DOHH2 (cell line): ENCODE measurements at regions not wholly inside any gene's neighbourhood (a gene's known extent, or its start where the extent isn't known, plus 50 kb on each side); places are given as distances from the start of the nearest gene placed in this dataset.
A peak's percentile ranks its signal among the peaks of the same experiment; 100 is the strongest.

Experiments used
- H3F3A ChIP-seq: fragments of 200-600 bp; sonication (generic), shearing (Covaris generic); 2 replicates; pipeline ENCODE4 v1.6.0; 2016; ENCODE audit warnings: antibody characterized with exemption, mild to moderate bottlenecking; ENCODE audit not compliant: control insufficient read depth, insufficient read depth
- H3K27ac ChIP-seq: fragments of 200-600 bp; sonication (generic); 2 replicates; pipeline ENCODE4 v1.5.1; 2014; ENCODE audit warnings: low read depth, mild to moderate bottlenecking, low read length, moderate library complexity
- H3K27me3 ChIP-seq: fragments of 200-600 bp; sonication (generic); 2 replicates; pipeline ENCODE4 v1.6.1; 2014; ENCODE audit warnings: mild to moderate bottlenecking, low read length, mixed read lengths; ENCODE audit not compliant: control insufficient read depth
- H3K36me3 ChIP-seq: fragments of 200-600 bp; sonication (generic); 2 replicates; pipeline ENCODE4 v1.6.1; 2014; ENCODE audit warnings: mild to moderate bottlenecking, low read length, moderate library complexity, mixed read lengths; ENCODE audit not compliant: control insufficient read depth
- H3K4me1 ChIP-seq: fragments of 200-600 bp; sonication (generic); 2 replicates; pipeline ENCODE4 v1.6.1; 2014; ENCODE audit warnings: mild to moderate bottlenecking, low read length, mixed read lengths; ENCODE audit not compliant: control insufficient read depth
- H3K4me2 ChIP-seq: fragments of 200-600 bp; sonication (generic); 2 replicates; pipeline ENCODE4 v1.6.0; 2014; ENCODE audit warnings: mild to moderate bottlenecking, low read length, moderate library complexity
- H3K4me3 ChIP-seq: fragments of 200-600 bp; sonication (generic); 2 replicates; pipeline ENCODE4 v1.5.1; 2014; ENCODE audit warnings: mild to moderate bottlenecking, low read length, mixed read lengths
- H3K79me2 ChIP-seq: fragments of 200-600 bp; sonication (generic); 2 replicates; pipeline ENCODE4 v1.6.1; 2014; ENCODE audit warnings: mild to moderate bottlenecking, low read length, mixed read lengths; ENCODE audit not compliant: control insufficient read depth
- H3K9me2 ChIP-seq: fragments of 200-600 bp; sonication (generic); replicated peaks from 2 replicates; pipeline ENCODE4 v1.6.1; 2014; ENCODE audit warnings: mild to moderate bottlenecking, low read length, mixed read lengths; ENCODE audit not compliant: control insufficient read depth
- H3K9me3 ChIP-seq: fragments of 200-600 bp; sonication (generic); 2 replicates; pipeline ENCODE4 v1.6.1; 2014; ENCODE audit warnings: antibody characterized with exemption, low read length, mixed read lengths; ENCODE audit not compliant: control insufficient read depth, insufficient read depth
- H4K20me1 ChIP-seq: fragments of 200-600 bp; sonication (generic); 2 replicates; pipeline ENCODE4 v1.6.0; 2014; ENCODE audit warnings: low read depth, mild to moderate bottlenecking, antibody characterized with exemption, low read length, moderate library complexity; ENCODE audit not compliant: control insufficient read depth, insufficient read depth
- CTCF ChIP-seq: fragments of 200-600 bp; sonication (generic); IDR thresholded peaks from one replicate; pipeline ENCODE4 v1.5.1; 2014; ENCODE audit warnings: antibody characterized with exemption, mild to moderate bottlenecking, low read depth, low read length; ENCODE audit not compliant: poor library complexity, severe bottlenecking
- EZH2phosphoT487 ChIP-seq: fragments of 200-600 bp; sonication (generic); IDR thresholded peaks from 2 replicates; pipeline ENCODE4 v1.6.1; 2017; ENCODE audit warnings: borderline replicate concordance, mild to moderate bottlenecking, antibody characterized with exemption, low read length, moderate library complexity, mixed read lengths

DNA sequence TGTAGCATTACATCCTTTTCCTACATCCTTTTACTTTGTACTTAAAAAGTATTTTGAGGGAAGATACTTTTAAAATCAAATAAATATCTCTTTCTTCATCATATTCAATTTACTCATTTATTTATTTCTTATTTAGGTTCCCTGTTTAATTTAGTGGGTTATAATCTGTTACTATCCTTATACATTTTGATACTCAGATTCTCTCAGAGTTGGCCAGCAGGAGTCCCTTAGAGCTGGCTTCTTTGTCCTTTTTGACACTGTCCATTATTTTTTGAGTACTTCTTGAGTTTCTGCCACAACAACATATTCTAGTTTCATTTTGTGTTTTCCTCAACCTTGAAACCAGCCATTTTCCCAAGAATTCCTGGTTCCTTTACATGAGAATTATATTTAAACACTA, 111.6 kb upstream of the DCBLD2 start:
- Histone ChIP-seq H3K27me3 (no peaks in the 10 kb centered on the region), H3F3A (peaks cover 18% of the 10 kb centered on the region), H4K20me1 (no peaks in the 10 kb centered on the region), H3K79me2 (no peaks in the 10 kb centered on the region), H3K27ac (peak overlapping the region; percentile 90), H3K4me3 (peak overlapping the region; percentile 67), H3K36me3 (no peaks in the 10 kb centered on the region), H3K4me2 (peak overlapping the region; percentile 84), H3K4me1 (peaks cover 58% of the 10 kb centered on the region), H3K9me3 (no peaks in the 10 kb centered on the region), H3K9me2 (no peaks in the 10 kb centered on the region)
- TF ChIP-seq CTCF (no peak), EZH2phosphoT487 (no peak)

GRCh38 chr3:99012051-99012450, 110.6 kb upstream of the DCBLD2 start:
- peaks cover 52% of the 10 kb centered on the region for H3K4me1 ChIP-seq
- peaks cover 18% of the 10 kb centered on the region for H3F3A ChIP-seq
- no peaks in the 10 kb centered on the region for H3K9me2 ChIP-seq
- H3K4me2 ChIP-seq = peak overlapping the region; percentile 84
- H3K4me3 ChIP-seq = peak overlapping the region; percentile 67
- no peaks in the 10 kb centered on the region for H3K27me3 ChIP-seq
- H3K79me2 ChIP-seq = no peaks in the 10 kb centered on the region
- no peak for TF ChIP-seq EZH2phosphoT487
- TF ChIP-seq CTCF = no peak
- H3K36me3 ChIP-seq = no peaks in the 10 kb centered on the region
- H4K20me1 ChIP-seq = no peaks in the 10 kb centered on the region
- H3K9me3 ChIP-seq = no peaks in the 10 kb centered on the region
- peak overlapping the region; percentile 90 for H3K27ac ChIP-seq

GRCh38 chr3:99009851-99010250, 108.4 kb upstream of the DCBLD2 start:
- Histone ChIP-seq H3K36me3 (no peaks in the 10 kb centered on the region), H3K27ac (no peak overlapping the region), H3K4me3 (no peak overlapping the region), H4K20me1 (no peaks in the 10 kb centered on the region), H3K27me3 (no peaks in the 10 kb centered on the region), H3K4me2 (no peak overlapping the region), H3F3A (peaks cover 18% of the 10 kb centered on the region), H3K79me2 (no peaks in the 10 kb centered on the region), H3K9me3 (no peaks in the 10 kb centered on the region), H3K4me1 (peaks cover 39% of the 10 kb centered on the region), H3K9me2 (no peaks in the 10 kb centered on the region)
- TF ChIP-seq EZH2phosphoT487 (no peak), CTCF (no peak)

GRCh38 chr3:99006686-99007085, 105.2 kb upstream of the DCBLD2 start:
- TF ChIP-seq CTCF (no peak), EZH2phosphoT487 (no peak)
- no peak overlapping the region for H3K4me2 ChIP-seq
- H3K4me1 ChIP-seq = peaks cover 14% of the 10 kb centered on the region
- no peak overlapping the region for H3K27ac ChIP-seq
- H3K4me3 ChIP-seq = no peak overlapping the region
- H3K36me3 ChIP-seq = no peaks in the 10 kb centered on the region
- H3K27me3 ChIP-seq = no peaks in the 10 kb centered on the region
- H3K9me3 ChIP-seq = no peaks in the 10 kb centered on the region
- no peaks in the 10 kb centered on the region for H3K79me2 ChIP-seq
- H4K20me1 ChIP-seq = no peaks in the 10 kb centered on the region
- peaks cover 3% of the 10 kb centered on the region for H3F3A ChIP-seq
- no peaks in the 10 kb centered on the region for H3K9me2 ChIP-seq
